ENCODE measurements at regions not wholly inside any gene's neighbourhood (a gene's known extent, or its start where the extent isn't known, plus 50 kb on each side); places are given as distances from the start of the nearest gene placed in this dataset.
A peak's percentile ranks its signal among the peaks of the same experiment; 100 is the strongest.
"Not testable (repeated sequence)": the region's sequence is repeated elsewhere in the genome, so short reads cannot be mapped to it uniquely, and the experiment has no call there.

DNA sequence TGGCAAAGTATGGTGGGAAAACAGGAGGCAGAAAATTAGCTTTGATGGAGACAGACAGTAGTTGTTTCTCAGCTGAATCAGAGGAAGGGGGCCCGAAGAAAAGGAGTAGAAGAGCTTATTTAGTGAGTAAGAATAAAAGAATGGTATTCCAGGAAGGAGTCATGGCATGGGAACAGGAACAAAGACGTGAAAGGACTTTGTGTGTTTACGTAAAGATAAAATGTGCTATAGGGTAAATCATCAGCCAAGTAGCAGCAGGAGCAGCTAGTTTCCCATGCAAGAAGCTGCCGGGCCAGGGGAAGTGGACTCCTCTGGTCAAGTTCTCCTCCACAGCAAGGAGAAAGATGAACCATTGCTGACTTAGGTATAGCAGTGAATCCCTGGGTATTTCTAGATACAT is 454.5 kb downstream of the HINT1 start:
- DNase-seq = no peak

DNA sequence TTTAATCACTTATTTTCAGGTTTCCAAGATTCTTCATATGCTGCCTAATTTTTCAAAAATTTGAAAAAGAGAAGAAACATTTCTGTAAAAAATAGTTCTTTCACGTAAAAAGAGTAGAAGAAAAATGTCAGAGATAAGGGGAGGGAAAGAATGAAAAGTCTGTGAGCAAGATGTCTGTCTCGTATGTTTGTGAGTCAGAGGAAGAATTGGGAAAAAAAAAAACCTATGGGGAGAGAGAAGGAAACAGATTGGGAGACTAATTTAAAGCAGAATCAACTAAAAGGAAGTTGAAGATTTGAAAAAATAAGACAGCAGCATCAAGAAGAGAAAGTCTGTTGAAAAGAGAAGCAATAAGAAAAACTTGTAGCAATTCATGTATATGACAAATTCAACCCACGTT is 456.3 kb downstream of the HINT1 start:
- no peak for DNase-seq

DNA sequence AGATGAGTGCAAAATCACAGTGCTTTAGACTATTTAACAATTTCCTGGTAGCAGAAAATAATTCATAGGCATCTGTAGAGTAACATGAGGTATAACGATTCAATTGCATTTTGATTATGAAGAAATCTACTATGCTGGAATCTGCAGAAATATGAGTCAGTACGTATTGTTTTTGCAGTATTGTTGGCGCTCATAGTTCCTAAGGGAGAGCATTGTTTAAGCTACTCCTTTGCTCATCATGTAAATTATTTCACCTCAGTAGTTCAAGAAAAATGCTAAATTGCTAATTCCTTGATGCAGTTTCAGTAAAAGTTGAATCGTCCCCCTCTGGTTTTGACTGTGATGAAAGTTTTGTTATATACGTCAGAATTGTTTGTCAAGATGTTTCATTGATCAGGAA is 458.4 kb downstream of the HINT1 start:
- DNase-seq = no peak

DNA sequence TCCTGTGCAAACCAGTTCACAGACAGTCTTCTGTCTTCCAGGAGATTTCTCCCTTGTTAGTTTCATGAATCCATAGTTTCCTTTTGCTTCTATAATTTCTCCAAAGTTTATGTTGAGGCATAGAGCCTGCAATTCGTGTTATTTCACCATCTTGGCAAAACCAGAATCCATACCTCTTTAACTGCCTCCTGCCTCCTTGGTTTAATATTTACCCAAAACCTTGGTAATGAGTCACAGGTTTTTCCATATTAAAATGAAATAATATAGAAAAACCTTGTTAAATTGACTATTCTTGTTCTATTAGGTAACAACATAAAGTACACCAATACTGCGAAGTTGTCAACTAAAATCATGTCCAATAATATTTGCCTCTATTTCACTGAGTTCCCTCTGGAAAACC is 459.7 kb downstream of the HINT1 start:
- DNase-seq = no peak

DNA sequence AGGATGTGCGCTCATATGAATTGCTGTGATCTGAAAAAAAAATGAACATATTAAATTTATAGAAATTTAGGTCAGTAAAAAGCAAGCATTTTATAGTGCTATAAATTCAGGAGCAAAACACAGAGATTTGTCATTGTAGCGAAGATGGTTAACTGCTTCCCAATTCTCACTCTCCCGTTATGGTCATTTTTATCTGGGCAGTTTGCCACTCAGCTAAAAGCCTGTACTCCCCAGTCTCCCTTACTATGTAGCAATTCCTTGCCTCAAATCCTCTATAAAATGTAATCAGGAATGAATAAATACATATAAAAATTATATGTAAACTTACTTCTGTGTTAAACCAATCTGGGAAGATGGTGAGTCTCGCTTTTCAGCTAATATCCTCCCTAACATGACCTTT is 471.5 kb downstream of the HINT1 start:
- no peak for DNase-seq

DNA sequence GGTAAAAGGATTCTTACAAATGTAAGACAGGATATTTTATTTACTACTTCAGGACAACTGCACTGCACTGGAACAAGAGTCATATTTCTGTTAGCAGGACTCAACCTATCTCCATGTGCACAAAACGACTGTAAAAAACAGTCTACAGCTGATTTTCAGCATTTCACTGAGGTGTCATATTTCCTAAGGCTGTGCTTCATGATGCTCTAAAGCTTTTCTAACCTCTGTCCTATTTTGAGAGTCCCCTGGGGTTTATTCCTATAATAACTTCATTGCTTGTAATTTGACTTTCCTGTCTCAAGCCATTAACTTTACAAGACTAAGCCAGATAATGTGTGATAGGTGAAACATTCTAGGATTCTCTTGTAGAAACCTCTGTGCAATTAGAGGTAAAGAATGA is 472.3 kb downstream of the HINT1 start:
- no peak for DNase-seq

DNA sequence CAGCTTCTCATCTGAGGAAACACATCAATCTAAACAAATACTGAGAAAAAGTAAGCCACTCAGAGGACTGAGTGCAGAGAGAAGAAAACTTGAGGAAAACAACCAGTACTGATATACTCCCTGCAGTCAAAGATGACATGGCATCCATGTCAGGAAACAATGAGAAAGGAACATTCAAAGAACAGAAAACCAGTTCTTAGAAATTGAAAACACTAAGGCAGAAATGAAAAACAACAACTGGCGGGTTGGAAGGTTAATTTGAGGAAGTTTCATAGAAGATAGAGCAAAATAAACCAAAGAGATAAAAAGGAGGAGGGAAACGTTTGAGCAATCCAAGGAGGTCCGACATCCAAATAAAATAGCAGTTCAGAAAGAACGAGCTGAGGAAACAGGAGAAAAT is 475.2 kb downstream of the HINT1 start:
- no peak for DNase-seq

DNA sequence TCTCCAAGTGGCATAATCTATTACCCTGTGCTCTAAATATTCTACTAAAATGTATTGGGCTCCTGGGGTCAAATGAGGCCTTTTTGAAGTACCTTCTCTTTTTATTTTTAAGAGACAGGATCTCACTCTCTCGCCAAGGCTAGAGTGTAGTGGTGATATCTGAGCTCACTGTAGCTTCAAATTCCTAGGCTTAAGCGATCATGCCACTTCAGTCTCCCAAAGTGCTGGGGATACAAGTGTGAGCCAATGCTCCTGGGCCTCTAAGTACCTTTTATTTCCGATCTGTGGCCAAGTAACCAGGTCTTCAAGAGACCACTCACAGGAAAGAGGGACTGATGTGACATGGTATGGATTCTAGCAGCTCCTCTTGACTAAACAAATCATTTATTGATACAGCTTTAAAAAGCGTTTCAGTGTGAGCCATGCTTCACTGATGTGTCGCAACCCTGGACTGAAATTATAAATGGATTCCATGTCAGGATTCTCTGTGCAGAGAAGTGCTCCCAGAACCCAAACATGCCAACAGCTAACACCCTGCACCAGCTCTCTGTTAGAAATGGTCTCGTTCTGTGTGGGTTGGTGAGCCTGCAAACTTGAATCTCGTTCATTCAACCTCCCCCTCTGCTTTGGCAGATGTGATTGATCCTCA is 477.8 kb downstream of the HINT1 start:
- no peak for DNase-seq

DNA sequence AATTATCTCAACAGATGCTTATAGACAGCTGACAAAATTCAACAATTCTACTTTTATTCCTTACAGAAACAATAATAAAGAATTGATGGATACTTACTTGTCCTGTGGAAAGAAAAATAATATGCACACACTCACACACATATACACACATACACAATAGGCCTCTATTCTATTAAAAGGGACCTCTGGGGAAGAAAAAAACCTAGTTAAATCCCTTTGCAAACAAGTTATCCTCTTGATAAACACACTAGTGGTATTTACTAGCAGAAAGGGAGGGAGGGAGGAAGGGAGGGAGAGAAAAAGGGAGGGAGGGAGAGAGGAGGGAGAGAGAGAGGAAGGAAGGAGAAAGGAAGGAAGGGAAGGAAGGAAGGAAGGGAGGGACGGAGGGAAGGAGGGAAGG is 486.4 kb downstream of the HINT1 start:
- no peak for DNase-seq

DNA sequence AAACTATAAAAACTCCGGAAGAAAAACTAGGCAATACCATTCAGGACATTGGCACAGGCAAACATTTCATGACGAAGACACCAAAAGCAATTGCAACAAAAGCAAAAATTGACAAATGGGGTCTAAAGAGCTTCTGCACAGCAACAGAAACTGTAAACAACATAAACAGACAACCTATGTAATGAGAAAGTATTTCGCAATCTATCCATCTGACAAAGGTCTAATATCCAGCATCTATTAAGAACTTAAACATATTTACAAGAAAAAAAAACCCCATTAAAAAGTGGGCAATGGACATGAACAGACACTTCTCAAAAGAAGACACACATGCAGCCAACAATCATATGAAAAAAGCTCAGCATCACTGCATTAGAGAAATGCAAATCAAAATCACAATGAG is 498.6 kb downstream of the HINT1 start:
- no peak for DNase-seq

DNA sequence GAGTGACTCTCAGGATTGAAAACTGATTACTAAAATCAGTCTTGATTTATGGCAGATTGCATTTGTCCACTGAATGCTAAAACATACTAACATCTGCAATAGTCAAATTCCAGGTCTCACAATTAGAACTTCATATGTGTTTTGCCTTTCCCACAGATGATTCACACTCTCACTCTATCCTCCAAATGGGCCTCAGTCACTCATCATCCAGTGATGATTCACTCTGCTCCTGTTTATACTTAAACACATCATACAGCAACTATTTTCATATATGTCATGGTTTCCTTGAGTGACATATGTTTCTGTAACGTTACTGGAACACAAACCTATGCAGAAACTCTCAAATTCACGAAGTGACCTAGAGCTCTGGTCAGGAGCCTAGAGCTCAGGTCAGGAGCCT is 512.9 kb downstream of the HINT1 start:
- DNase-seq = no peak

DNA sequence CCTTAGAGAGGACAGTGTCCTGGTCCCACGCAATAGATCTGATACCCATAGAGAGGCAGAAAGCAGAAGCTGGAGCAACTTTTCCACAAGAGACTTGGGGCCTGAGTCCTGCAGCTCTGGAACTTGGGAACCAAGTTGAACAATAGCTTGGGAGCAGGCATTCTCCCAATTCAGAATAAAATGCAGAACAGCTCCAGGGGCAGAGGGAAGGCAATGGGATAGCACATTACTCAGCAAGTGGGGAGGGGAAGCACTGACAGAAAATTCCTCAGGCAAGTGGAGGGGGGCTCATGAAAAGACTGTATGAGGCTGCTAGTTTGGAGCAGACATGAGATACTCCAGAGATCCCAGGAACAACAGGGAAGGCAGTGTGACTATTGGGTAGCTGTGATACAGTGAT is 513.6 kb downstream of the HINT1 start:
- DNase-seq = no peak

DNA sequence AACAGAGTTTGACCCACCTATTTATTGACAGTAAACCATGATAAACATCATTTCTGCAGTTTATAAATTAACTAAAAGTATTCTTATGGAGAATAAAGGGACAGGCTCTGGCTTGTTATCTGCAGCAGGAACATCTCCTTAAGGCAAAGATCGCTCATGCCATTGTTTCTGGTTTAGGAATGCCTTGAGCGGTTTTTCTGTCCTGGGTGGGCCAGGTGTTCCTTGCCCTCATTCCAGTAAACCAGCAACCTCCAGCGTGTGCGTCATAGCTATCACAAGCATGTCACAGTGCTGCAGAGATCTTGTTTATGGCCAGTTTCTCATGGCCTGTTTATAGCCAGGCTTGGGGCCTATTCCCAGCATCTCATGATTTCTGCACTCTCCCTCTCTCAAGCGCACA is 521.7 kb downstream of the HINT1 start:
- no peak for DNase-seq

DNA sequence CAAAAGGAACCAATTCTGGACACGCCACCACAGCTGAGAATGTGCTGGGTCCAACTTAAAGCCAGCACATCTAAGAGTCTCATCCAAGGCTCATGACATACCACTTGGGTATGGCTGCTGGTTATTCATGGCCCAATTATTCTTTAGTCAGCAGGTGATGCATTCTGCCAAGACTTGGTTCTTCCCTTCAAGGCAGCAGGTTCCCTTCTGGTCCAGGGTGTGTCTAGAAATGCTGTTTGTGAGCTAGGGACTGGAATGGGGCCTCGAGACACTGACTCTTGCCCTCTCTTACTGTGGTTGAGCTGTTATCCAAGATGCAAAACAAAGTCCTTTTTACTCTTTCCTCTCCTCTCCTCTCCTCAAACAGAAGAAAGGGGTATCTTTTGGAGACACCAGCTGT is 522.6 kb downstream of the HINT1 start:
- DNase-seq = no peak

DNA sequence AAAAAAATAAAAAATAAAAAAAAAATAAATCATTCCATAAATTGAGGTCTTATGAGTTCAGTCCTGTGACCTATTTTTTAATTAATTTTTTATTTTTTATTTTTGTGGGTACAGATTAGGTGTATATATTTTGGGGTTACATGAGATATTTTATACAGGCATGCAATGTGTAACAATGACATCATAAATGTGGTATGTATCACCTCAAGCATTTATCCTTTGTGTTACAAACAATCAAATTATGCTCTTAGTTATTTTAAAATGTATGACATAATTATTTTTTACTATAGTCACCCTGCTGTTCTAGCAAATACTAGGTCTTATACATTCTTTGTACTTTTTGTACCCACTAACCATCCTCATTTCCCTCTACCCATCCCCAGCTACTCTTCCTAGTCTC is 537.9 kb downstream of the HINT1 start:
- DNase-seq = no peak

DNA sequence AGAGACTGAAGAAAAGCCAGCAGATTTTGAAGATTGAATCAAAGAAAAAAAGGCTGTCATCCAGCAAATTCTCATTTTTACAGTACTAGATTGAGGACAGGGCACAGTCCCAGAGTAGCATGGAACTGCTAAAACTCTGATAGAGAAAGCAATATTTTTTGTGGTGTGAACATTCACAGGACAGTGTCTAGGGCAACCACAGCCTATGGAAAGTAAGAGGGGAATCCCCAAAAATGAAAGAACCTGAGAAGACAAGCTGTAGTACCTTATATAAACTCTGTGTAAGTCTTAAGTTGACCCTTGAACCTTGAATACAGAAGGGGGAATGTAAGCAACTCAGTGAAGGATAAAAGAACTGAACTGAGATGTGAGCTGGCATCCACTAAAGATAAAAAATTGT is 540.3 kb downstream of the HINT1 start:
- no peak for DNase-seq

DNA sequence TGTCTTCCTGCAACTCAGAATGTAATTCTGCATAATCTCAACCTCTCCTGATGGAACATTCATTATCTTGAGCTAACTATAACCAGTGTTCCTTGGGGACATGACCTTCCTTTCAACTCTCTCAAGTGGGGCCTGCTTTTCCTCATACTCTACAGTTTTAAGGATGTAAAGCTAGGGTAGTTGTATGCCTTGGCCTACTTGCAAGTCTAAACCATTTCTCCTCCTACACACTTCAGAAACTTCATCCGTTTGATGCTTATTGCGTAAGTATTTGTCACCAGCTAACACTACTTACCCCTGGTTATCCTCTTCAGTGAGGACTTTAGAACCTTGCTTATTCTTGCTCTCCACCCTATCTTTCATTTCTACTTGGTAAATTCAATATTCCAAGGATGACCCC is 548.9 kb downstream of the HINT1 start:
- no peak for DNase-seq

DNA sequence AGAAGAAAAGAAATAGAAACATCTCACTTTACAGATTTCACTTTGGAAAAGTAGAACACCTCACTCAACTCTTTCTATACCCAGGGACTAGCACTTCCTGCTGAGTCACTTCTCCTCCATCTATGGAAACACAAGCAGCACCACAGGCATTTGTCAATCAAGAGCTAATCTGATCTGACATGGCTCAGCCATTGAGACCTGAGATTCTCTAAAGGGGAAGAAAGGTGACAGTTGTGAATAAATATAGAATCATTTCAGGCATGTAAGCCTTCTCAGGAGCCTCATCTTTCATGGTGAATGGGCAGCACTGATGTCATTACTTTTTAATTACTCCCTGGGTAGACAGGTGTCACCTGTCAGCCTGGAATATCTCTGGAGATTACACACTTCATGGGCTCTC is 559.8 kb downstream of the HINT1 start:
- DNase-seq = no peak

DNA sequence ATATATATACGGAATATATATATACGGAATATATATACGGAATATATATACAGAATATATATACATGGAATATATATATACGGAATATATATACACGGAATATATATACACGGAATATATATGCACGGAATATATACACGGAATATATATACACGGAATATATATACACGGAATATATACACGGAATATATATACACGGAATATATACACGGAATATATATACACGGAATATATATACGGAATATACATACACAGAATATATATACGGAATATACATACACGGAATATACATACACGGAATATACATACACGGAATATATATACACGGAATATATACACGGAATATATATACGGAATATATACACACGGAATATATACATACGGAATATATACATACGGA is 568.4 kb downstream of the HINT1 start:
- DNase-seq = not testable (repeated sequence)

DNA sequence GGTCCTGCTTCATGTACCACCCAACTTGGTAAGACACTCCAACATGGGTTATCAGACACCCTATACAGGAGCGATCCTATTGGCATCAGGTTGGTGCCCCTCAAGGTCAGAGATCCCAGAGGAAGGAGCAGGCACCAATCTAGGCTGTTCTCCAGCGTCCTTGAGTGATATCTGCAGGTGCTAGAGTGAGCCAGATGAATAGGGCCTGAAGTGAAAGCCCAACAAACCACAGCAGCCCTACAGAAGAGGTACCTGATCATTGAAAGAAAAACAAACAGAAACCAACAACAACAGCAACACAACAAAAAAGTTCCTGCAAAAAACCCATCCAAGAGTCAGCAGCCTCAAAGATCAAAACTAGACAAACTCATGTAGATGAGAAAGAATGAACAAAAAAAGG is 584.8 kb downstream of the HINT1 start:
- DNase-seq = no peak

DNA sequence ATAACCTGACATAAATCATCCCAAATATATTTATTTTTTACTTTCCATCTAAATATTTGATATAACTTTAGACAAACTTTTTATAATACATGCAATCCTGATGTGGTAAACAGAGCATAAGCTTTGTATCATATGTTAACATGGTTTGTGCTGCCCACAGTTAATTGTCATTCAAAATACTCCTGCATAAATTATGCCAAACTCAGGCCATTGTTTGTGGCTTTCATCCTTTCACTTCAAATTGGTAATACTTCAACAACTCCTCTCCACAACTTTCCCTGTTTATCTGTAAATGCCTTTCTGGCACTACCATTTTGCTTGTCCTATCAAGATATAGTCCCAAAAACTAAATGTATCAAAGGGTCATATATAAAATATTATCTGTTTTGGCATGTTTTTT is 586.7 kb downstream of the HINT1 start:
- DNase-seq = no peak

DNA sequence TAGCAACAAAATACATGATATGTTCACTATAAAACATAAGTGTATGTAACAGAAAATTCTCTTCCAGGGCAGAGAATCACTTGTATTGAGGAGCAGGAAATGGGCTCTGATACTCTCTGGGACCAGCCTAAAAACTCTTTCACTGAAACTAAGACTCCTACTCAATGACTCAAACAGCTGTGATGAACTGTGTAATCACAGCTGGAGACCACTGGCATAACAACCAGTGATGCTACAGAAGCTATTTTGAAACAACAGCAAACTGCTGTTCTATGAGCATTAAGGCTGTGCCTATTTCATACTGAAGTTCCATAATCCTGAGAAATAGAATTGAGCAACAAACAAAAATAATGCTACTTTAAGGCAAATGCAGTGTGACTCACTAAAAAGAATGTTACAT is 594.0 kb downstream of the HINT1 start:
- no peak for DNase-seq

DNA sequence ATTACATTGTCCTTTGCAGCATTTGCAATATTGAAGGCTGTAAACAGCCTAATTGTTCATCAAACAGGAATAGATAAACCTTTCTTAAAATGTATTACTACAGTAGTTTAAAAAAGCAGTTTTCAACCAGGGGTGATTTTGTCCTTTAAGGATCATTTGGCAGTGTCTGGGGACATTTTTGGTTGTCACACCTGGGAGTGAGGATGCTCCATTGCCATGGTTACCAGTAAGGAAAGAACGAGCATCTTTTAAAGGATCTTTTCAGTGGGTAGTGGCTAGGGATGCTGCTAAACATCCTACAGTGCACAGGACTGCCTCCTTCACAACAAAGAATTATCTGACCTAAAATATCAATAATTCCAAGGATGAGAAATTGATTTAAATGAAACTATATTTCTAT is 596.3 kb downstream of the HINT1 start:
- DNase-seq = no peak

DNA sequence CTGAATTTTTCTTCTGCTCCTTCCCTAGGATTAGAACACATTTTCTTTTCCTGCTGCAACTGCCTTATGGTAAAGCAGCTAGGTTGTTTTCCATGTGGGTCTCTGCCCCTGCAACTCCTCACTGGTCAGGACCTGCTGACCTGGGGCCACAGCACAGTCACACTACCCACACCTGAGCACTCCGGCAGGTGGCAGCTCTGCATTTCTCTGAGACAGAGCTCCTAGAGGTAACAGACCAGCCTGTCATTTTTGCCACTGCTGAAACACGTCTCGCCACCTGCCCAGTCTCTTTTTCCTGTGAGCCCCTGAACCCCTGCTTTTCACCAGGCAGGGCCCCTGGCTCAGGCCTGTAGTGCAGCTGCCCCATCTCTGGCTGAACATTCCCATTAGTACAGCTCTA is 609.6 kb downstream of the HINT1 start:
- DNase-seq = no peak

DNA sequence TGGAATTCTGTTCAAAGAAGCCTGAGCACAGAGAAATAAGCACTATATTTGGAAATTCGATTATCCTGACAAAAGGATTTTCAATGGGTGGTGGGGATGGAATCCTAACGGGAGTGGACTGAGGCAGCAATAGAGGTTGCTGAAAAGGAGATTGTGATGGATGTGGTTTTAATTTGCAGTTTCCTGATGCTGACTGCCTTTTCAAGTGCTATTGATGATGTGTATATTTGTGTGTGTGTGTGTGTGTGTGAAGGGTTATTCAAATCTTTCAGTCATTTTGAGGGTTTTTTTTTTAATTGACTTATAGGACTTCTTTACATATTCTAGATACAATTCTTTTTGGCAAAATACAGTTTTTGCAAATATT is 614.5 kb downstream of the HINT1 start:
- DNase-seq = peak; percentile 2

Data from dermis blood vessel endothelial cell (primary cell).